ENCODE measurements at regions not wholly inside any gene's neighbourhood (a gene's known extent, or its start where the extent isn't known, plus 50 kb on each side); places are given as distances from the start of the nearest gene placed in this dataset.

DNA sequence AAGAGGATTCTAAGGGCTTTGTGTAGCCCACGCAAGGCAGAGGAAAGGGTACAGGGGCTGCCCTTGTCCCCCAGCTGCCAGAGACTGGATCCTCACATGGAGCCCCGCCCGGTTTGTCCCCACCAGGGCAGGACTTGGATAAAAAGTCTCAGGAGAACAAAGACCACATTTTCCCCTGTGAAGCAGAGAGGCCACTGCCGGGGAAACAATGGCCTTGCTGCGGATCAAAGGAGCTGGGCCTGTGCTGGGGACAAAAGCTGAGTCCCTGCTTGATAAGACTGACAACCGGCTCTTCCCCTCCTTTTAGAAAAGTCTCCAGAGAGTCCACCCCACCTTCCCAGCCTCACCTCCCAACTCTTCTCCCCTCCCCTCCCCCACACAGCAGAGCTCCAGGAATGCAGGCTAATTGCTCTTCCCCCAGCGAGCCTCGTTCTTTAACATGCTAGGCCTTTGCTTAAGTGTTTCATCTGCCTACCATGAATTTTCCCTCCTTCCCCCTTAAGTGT, 142.4 kb downstream of the PLPP3 start (continued):
- 0 out of 2 replicates have a peak, but pooled peaks have one; percentile 69 for TF ChIP-seq GFI1 (CRISPR knock-in tag; IDR thresholded peaks at IDR 0.05; ENCODE audit: borderline replicate concordance)
- TF ChIP-seq TEAD3 (CRISPR knock-in tag; optimal IDR thresholded peaks at IDR 0.05; ENCODE audit: borderline replicate concordance): peak; percentile 65
- TF ChIP-seq, protein P1, sequence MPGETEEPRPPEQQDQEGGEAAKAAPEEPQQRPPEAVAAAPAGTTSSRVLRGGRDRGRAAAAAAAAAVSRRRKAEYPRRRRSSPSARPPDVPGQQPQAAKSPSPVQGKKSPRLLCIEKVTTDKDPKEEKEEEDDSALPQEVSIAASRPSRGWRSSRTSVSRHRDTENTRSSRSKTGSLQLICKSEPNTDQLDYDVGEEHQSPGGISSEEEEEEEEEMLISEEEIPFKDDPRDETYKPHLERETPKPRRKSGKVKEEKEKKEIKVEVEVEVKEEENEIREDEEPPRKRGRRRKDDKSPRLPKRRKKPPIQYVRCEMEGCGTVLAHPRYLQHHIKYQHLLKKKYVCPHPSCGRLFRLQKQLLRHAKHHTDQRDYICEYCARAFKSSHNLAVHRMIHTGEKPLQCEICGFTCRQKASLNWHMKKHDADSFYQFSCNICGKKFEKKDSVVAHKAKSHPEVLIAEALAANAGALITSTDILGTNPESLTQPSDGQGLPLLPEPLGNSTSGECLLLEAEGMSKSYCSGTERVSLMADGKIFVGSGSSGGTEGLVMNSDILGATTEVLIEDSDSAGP (CRISPR knock-in tag; IDR thresholded peaks at IDR 0.05; ENCODE audit: borderline replicate concordance): peak; percentile 66; the same call in 1 of the 2 replicates
- no peak for TF ChIP-seq ZNF180 (CRISPR knock-in tag; IDR thresholded peaks at IDR 0.05; ENCODE audit: borderline replicate concordance, low read depth)
- TF ChIP-seq, protein P2, sequence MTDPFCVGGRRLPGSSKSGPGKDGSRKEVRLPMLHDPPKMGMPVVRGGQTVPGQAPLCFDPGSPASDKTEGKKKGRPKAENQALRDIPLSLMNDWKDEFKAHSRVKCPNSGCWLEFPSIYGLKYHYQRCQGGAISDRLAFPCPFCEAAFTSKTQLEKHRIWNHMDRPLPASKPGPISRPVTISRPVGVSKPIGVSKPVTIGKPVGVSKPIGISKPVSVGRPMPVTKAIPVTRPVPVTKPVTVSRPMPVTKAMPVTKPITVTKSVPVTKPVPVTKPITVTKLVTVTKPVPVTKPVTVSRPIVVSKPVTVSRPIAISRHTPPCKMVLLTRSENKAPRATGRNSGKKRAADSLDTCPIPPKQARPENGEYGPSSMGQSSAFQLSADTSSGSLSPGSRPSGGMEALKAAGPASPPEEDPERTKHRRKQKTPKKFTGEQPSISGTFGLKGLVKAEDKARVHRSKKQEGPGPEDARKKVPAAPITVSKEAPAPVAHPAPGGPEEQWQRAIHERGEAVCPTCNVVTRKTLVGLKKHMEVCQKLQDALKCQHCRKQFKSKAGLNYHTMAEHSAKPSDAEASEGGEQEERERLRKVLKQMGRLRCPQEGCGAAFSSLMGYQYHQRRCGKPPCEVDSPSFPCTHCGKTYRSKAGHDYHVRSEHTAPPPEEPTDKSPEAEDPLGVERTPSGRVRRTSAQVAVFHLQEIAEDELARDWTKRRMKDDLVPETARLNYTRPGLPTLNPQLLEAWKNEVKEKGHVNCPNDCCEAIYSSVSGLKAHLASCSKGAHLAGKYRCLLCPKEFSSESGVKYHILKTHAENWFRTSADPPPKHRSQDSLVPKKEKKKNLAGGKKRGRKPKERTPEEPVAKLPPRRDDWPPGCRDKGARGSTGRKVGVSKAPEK (CRISPR knock-in tag; IDR thresholded peaks at IDR 0.05; ENCODE audit: borderline replicate concordance): no peak
- peak; percentile 33; the same call in 1 of the 2 replicates for TF ChIP-seq NFKB2 (CRISPR knock-in tag; IDR thresholded peaks at IDR 0.05; ENCODE audit: borderline replicate concordance)
- 0 out of 2 replicates have a peak, but pooled peaks have one; percentile 47 for TF ChIP-seq KAT8 (CRISPR knock-in tag; IDR thresholded peaks at IDR 0.05)
- TF ChIP-seq ZSCAN30 (CRISPR knock-in tag; IDR thresholded peaks at IDR 0.05): no peak
- TF ChIP-seq ZNF879 (CRISPR knock-in tag; IDR thresholded peaks at IDR 0.05): no peak
- no peak for TF ChIP-seq ZNF552 (CRISPR knock-in tag; IDR thresholded peaks at IDR 0.05; ENCODE audit: borderline replicate concordance)
- no peak for TF ChIP-seq BORCS8-MEF2B (CRISPR knock-in tag; IDR thresholded peaks at IDR 0.05)
- peak; percentile 54; the same call in 1 of the 2 replicates for TF ChIP-seq MEIS1 (CRISPR knock-in tag; IDR thresholded peaks at IDR 0.05; ENCODE audit: borderline replicate concordance)
- TF ChIP-seq ZNF772 (CRISPR knock-in tag; IDR thresholded peaks at IDR 0.05): 0 out of 2 replicates have a peak, but pooled peaks have one; percentile 42
- TF ChIP-seq NCOR1 (IDR thresholded peaks at IDR 0.05; ENCODE audit: borderline replicate concordance, low read length): peak; percentile 73; the same call in 1 of the 2 replicates
- no peak for TF ChIP-seq HNRNPLL (IDR thresholded peaks at IDR 0.05; ENCODE audit: low read depth, low read length, poor library complexity, severe bottlenecking)
- TF ChIP-seq FOXK2 (IDR thresholded peaks at IDR 0.05): no peak
- TF ChIP-seq, protein P3, sequence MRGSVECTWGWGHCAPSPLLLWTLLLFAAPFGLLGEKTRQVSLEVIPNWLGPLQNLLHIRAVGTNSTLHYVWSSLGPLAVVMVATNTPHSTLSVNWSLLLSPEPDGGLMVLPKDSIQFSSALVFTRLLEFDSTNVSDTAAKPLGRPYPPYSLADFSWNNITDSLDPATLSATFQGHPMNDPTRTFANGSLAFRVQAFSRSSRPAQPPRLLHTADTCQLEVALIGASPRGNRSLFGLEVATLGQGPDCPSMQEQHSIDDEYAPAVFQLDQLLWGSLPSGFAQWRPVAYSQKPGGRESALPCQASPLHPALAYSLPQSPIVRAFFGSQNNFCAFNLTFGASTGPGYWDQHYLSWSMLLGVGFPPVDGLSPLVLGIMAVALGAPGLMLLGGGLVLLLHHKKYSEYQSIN (CRISPR knock-in tag; IDR thresholded peaks at IDR 0.05; ENCODE audit: borderline replicate concordance): no peak
- peak; percentile 56 for TF ChIP-seq TARDBP (CRISPR knock-in tag; IDR thresholded peaks at IDR 0.05)
- TF ChIP-seq, protein P4, sequence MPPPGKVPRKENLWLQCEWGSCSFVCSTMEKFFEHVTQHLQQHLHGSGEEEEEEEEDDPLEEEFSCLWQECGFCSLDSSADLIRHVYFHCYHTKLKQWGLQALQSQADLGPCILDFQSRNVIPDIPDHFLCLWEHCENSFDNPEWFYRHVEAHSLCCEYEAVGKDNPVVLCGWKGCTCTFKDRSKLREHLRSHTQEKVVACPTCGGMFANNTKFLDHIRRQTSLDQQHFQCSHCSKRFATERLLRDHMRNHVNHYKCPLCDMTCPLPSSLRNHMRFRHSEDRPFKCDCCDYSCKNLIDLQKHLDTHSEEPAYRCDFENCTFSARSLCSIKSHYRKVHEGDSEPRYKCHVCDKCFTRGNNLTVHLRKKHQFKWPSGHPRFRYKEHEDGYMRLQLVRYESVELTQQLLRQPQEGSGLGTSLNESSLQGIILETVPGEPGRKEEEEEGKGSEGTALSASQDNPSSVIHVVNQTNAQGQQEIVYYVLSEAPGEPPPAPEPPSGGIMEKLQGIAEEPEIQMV (CRISPR knock-in tag; IDR thresholded peaks at IDR 0.05; ENCODE audit: low read depth): no peak
- no peak for TF ChIP-seq PHF8 (CRISPR knock-in tag; IDR thresholded peaks at IDR 0.05)
- TF ChIP-seq NRL (CRISPR knock-in tag; IDR thresholded peaks at IDR 0.05; ENCODE audit: borderline replicate concordance): no peak
- peak; percentile 47; the same call in 1 of the 2 replicates for TF ChIP-seq ZSCAN9 (CRISPR knock-in tag; IDR thresholded peaks at IDR 0.05; ENCODE audit: borderline replicate concordance)
- TF ChIP-seq ZNF343 (CRISPR knock-in tag; IDR thresholded peaks at IDR 0.05): no peak
